ENCODE measurements at regions not wholly inside any gene's neighbourhood (a gene's known extent, or its start where the extent isn't known, plus 50 kb on each side); places are given as distances from the start of the nearest gene placed in this dataset.

- BruUV-seq (replicated peaks) = no TSS peak
- H3K4me2 ChIP-seq (ENCODE audit: low read length) = no peak overlapping the region
- DNase-seq (ENCODE audit: low read depth, low spot score) = no peak
- H3K79me2 ChIP-seq (ENCODE audit: insufficient read depth, low read length) = no peaks in the 10 kb centered on the region
- H3K36me3 ChIP-seq (ENCODE audit: control insufficient read depth in 1 of 2, insufficient read depth in 2 of 2, low read length in 2 of 2) = no peaks in the 10 kb centered on the region
- H3K9ac ChIP-seq (ENCODE audit: low read length) = no peak overlapping the region
- intact Hi-C loops (cut with micrococcal nuclease) = loop anchor here (10.0 kb wide), 1 partner anchor 138 kb away; no protein-coding TSS in a partner anchor
- ChIA-PET RAD21 (ENCODE audit: low non-redundant PET in 1 of 2, low total read pairs in 2 of 2, uncharacterized antibody in 2 of 2, unreplicated experiment in 2 of 2) (no interaction called here), POLR2A (no interaction called here), CTCF (no interaction called here)
- no peak overlapping the region for H3K27ac ChIP-seq (ENCODE audit: low read depth, low read length)
- ATAC-seq = no peak
- H4K20me1 ChIP-seq (ENCODE audit: insufficient read depth) = no peaks in the 10 kb centered on the region
- H3K9me2 ChIP-seq (ENCODE audit: insufficient read depth) = no peaks in the 10 kb centered on the region
- no peaks in the 10 kb centered on the region for H3K4me1 ChIP-seq (ENCODE audit: control insufficient read depth in 1 of 2, insufficient read depth in 2 of 2, low read length in 2 of 2)
- H2AFZ ChIP-seq (ENCODE audit: low read depth, low read length, poor library complexity, severe bottlenecking) = no peak overlapping the region
- no peak overlapping the region for H3K4me3 ChIP-seq (replicated peaks in 1 of 2; ENCODE audit: low read depth in 1 of 2, low read length in 2 of 2)
- no peaks in the 10 kb centered on the region for H3K27me3 ChIP-seq (ENCODE audit: insufficient read depth, low read length)
- H3K9me3 ChIP-seq (ENCODE audit: control insufficient read depth in 1 of 2, insufficient read depth in 1 of 2, low read depth in 1 of 2, low read length in 2 of 2) = peaks cover 9 to 13% of the 10 kb centered on the region in 2 experiments; a peak in 2 of 4 replicates
- no peak for TF ChIP-seq JUND (IDR thresholded peaks at IDR 0.05)
- TF ChIP-seq CBX3 (IDR thresholded peaks at IDR 0.05; ENCODE audit: low read depth) = peak; percentile 47; the same call in 1 of the 2 replicates
- no peak for TF ChIP-seq POLR2AphosphoS5 (IDR thresholded peaks at IDR 0.05; ENCODE audit: low read depth, low read length)
- TF ChIP-seq EZH2 (IDR thresholded peaks at IDR 0.05) = no peak
- no peak for TF ChIP-seq FOSL1 (IDR thresholded peaks at IDR 0.05; ENCODE audit: low read depth)
These were observed 122.2 kb upstream of the LYZL1 start for GRCh38 chr10:29166713-29167112.

- no peak for TF ChIP-seq ELF1 (IDR thresholded peaks at IDR 0.05; ENCODE audit: borderline replicate concordance, low read depth)
- H4K20me1 ChIP-seq (ENCODE audit: insufficient read depth) = no peaks in the 10 kb centered on the region
- H3K27ac ChIP-seq (ENCODE audit: low read depth, low read length) = no peak overlapping the region
- no peaks in the 10 kb centered on the region for H3K4me1 ChIP-seq (ENCODE audit: control insufficient read depth in 1 of 2, insufficient read depth in 2 of 2, low read length in 2 of 2)
- no peaks in the 10 kb centered on the region for H3K36me3 ChIP-seq (ENCODE audit: control insufficient read depth in 1 of 2, insufficient read depth in 2 of 2, low read length in 2 of 2)
- no peak overlapping the region for H3K4me3 ChIP-seq (replicated peaks in 1 of 2; ENCODE audit: low read depth in 1 of 2, low read length in 2 of 2)
- H3K9ac ChIP-seq (ENCODE audit: low read length) = no peak overlapping the region
- peaks cover 9 to 13% of the 10 kb centered on the region in 2 experiments; a peak in 2 of 4 replicates for H3K9me3 ChIP-seq (ENCODE audit: control insufficient read depth in 1 of 2, insufficient read depth in 1 of 2, low read depth in 1 of 2, low read length in 2 of 2)
- DNase-seq (ENCODE audit: low read depth, low spot score) (no peak), ATAC-seq (no peak)
- H2AFZ ChIP-seq (ENCODE audit: low read depth, low read length, poor library complexity, severe bottlenecking) = no peak overlapping the region
- intact Hi-C loops (cut with micrococcal nuclease) = loop anchor here (10.0 kb wide), 1 partner anchor 136 kb away; no protein-coding TSS in a partner anchor
- ChIA-PET RAD21 (ENCODE audit: low non-redundant PET in 1 of 2, low total read pairs in 2 of 2, uncharacterized antibody in 2 of 2, unreplicated experiment in 2 of 2) (no interaction called here), CTCF (no interaction called here), POLR2A (no interaction called here)
- no TSS peak for BruUV-seq (replicated peaks)
- no peaks in the 10 kb centered on the region for H3K79me2 ChIP-seq (ENCODE audit: insufficient read depth, low read length)
- no peaks in the 10 kb centered on the region for H3K9me2 ChIP-seq (ENCODE audit: insufficient read depth)
- H3K27me3 ChIP-seq (ENCODE audit: insufficient read depth, low read length) = no peaks in the 10 kb centered on the region
- H3K4me2 ChIP-seq (ENCODE audit: low read length) = no peak overlapping the region
These were observed 119.8 kb upstream of the LYZL1 start for GRCh38 chr10:29169021-29169420.

Measured in HCT116 (cell line).